Small intestine (tissue), 7 donors: ENCODE measurements at regions not wholly inside any gene's neighbourhood (a gene's known extent, or its start where the extent isn't known, plus 50 kb on each side); places are given as distances from the start of the nearest gene placed in this dataset.

Source experiments
- DNase-seq, 2 donors: peaks; one replicate each; pipeline versions ENCODE4 v3.0.0 to v3.0.0-alpha.2; 2013
- FAIRE-seq: peaks from 2 replicates; lab custom pipeline; 2012; peaks lifted over from hg19 to GRCh38; lab: Jason Lieb, UNC
- H3K27ac ChIP-seq, 3 donors: one replicate each; pipeline ENCODE4 v1.5.1; 2013; ENCODE audit warnings: low read length in 2 of 3, mild to moderate bottlenecking in 2 of 3, control low read depth in 1 of 3, inconsistent platforms in 1 of 3, low read depth in 1 of 3, moderate library complexity in 1 of 3
- H3K27me3 ChIP-seq, 3 donors: one replicate each; pipeline ENCODE4 v1.6.1; 2013; ENCODE audit warnings: low read length in 3 of 3, inconsistent platforms in 1 of 3; ENCODE audit not compliant: control insufficient read depth in 3 of 3, insufficient read depth in 3 of 3
- H3K36me3 ChIP-seq, 3 donors: one replicate each; pipeline ENCODE4 v1.6.1; 2013; ENCODE audit warnings: low read length in 3 of 3, inconsistent platforms in 1 of 3, low read depth in 1 of 3, mild to moderate bottlenecking in 1 of 3, moderate library complexity in 1 of 3; ENCODE audit not compliant: control insufficient read depth in 3 of 3, insufficient read depth in 2 of 3
- H3K4me1 ChIP-seq, 3 donors: one replicate each; pipeline ENCODE4 v1.6.1; 2013; ENCODE audit warnings: low read length in 2 of 3, inconsistent platforms in 1 of 3, low read depth in 1 of 3, mild to moderate bottlenecking in 1 of 3, moderate library complexity in 1 of 3; ENCODE audit not compliant: control insufficient read depth in 3 of 3, insufficient read depth in 2 of 3
- H3K4me3 ChIP-seq, 3 donors: one replicate each; pipeline ENCODE4 v1.5.1; 2013; ENCODE audit warnings: low read length in 3 of 3, control low read depth in 1 of 3, inconsistent platforms in 1 of 3, low read depth in 1 of 3, mild to moderate bottlenecking in 1 of 3, moderate library complexity in 1 of 3
- H3K9me3 ChIP-seq, 2 donors: one replicate each; pipeline ENCODE4 v1.6.1; 2013; ENCODE audit warnings: low read depth in 1 of 2, low read length in 1 of 2; ENCODE audit not compliant: control insufficient read depth in 2 of 2, insufficient read depth in 1 of 2
- WGBS, 3 donors: extraction: QIAGEN DNeasy Blood & Tissue Kit; methylation state at CpG; one replicate each; pipeline ENCODE4 v1.1.7; 2013; 5-methylcytosine and 5-hydroxymethylcytosine counted together
- donor health status: healthy with polysubstance abuse.
- donor health status: control.
- donor health status: control.
- donor health status: Bipolar disorder and iron deficiency.
- donor health status: healthy.

DNA sequence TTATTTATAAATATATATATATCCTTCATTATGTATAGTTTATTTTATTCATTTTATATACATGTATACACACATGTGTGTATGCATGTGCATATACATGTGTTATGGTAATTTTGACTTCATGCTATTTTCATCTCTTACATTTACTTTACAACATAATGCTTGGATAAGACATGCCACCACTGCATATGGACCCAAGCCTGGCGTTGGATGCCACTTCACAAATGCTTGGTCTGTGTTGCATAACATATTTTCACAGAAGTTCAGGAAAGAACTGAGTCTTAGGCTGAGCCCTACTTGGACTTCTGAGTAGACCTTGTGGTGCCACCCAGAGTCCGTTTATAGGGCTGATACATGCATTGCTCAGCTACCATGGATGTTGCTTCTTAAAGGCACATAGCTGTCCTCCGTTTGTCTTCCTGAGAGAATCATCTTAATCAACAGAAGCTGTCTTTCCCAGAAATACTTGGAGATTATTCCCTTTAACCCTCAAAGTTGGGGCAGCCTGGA, 337.8 kb downstream of the BTBD3 start:
- H3K9me3 ChIP-seq = no peaks in the 10 kb centered on the region
- H3K36me3 ChIP-seq = no peaks in the 10 kb centered on the region
- no peak for DNase-seq
- H3K4me3 ChIP-seq = no peak overlapping the region
- no peaks in the 10 kb centered on the region for H3K4me1 ChIP-seq
- H3K27me3 ChIP-seq = no peaks in the 10 kb centered on the region
- 52 to 74% (median 55%) methylated on average over 3 of the region's 3 CpGs for WGBS, 3 donors
- no peak overlapping the region for H3K27ac ChIP-seq
- no peak for FAIRE-seq

DNA sequence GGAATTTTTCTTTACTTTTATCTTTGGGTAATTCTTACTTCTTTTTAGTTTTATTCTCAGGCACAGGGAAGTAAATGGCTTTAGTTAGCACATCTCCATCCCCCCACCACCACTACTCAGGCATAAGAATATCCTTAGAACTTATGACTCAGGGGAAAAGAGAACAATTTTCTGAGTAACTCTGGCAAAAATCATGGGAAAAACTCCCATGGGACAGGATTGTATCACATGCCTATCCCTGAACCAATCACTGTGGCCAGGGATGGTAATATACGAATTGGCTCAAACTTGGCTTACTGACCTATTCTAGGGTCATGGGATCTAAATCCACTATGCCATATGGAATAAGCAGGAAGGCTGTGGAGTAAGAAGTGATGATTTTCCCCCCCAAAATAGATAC, 339.1 kb downstream of the BTBD3 start:
- no peak overlapping the region for H3K27ac ChIP-seq
- H3K4me3 ChIP-seq = no peak overlapping the region
- H3K27me3 ChIP-seq = no peaks in the 10 kb centered on the region
- FAIRE-seq (no peak), DNase-seq (no peak)
- no peaks in the 10 kb centered on the region for H3K4me1 ChIP-seq
- no peaks in the 10 kb centered on the region for H3K9me3 ChIP-seq
- no peaks in the 10 kb centered on the region for H3K36me3 ChIP-seq
- WGBS, 3 donors = 74 to 84% (median 82%) methylated on average over 1 of the region's 1 CpG

DNA sequence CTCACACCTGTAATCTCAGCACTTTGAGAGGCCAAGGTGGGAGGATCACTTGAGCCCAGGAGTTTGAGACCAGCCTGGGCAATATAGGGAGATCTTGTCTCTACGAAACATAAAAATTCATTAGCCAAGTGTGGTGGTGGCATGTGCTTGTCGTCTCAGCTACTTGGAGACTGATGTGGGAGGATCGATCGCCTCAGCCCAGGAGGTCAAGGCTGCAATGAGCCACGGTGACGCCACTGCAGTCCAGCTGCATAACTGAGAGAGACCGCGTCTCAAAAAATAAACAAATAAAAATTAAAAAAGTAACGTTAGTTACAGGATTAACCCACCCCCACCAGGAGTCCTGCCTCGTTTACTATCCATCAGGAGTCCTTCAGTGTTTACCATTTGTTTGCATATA, 345.1 kb downstream of the BTBD3 start:
- no peak for DNase-seq
- Histone ChIP-seq H3K27ac (no peak overlapping the region), H3K4me1 (no peaks in the 10 kb centered on the region), H3K36me3 (no peaks in the 10 kb centered on the region), H3K4me3 (no peak overlapping the region), H3K9me3 (no peaks in the 10 kb centered on the region), H3K27me3 (no peaks in the 10 kb centered on the region)
- 59 to 70% (median 68%) methylated on average over 10 of the region's 10 CpGs for WGBS, 3 donors
- FAIRE-seq = no peak

DNA sequence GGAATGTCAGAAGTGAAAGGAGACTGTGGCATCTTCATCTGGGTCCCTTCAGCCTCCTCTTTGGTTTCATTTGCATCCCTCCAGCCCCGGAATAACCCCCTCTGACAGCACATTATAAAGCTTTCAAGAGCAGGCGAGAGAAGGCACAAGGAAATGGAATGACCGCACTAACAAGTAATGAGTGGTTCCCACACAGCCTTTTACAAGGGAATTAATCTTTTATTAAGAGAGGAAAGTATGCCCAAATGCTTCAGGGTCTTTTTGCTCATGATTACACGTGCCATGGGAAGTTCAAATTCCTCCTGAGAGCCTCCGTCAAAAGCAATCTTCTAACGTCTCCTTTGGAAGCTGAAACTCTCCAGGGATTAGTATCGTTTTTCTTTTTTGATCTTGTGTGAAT, 347.0 kb downstream of the BTBD3 start:
- H3K27me3 ChIP-seq = no peaks in the 10 kb centered on the region
- no peaks in the 10 kb centered on the region for H3K36me3 ChIP-seq
- no peak for FAIRE-seq
- no peaks in the 10 kb centered on the region for H3K9me3 ChIP-seq
- 74 to 78% (median 74%) methylated on average over 7 of the region's 7 CpGs for WGBS, 3 donors
- H3K4me3 ChIP-seq = no peak overlapping the region
- DNase-seq = no peak
- no peaks in the 10 kb centered on the region for H3K4me1 ChIP-seq
- no peak overlapping the region for H3K27ac ChIP-seq

DNA sequence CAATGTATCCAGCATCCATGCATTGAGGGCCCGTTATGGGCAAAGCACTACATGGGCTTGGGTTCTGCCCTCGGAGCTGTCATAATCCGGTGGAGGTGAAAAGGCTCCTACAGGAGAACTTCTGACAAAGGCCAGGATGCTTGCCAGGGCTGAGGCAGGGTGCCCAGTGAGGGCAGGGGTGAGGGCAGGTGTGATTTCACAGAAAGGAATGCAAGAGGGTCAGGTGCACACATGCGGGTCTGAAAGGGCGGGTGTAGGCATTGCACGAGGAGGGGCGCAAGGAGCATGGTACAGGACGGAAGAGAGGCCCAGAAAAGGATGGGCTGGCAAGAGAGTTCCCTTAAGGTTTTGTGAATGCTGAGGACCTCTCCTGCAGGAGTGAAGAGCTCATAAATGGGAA, 348.0 kb downstream of the BTBD3 start:
- DNase-seq (no peak), FAIRE-seq (no peak)
- Histone ChIP-seq H3K4me3 (no peak overlapping the region), H3K9me3 (no peaks in the 10 kb centered on the region), H3K36me3 (no peaks in the 10 kb centered on the region), H3K27ac (no peak overlapping the region), H3K4me1 (no peaks in the 10 kb centered on the region), H3K27me3 (no peaks in the 10 kb centered on the region)
- WGBS, 3 donors = 79 to 89% (median 82%) methylated on average over 8 of the region's 8 CpGs

DNA sequence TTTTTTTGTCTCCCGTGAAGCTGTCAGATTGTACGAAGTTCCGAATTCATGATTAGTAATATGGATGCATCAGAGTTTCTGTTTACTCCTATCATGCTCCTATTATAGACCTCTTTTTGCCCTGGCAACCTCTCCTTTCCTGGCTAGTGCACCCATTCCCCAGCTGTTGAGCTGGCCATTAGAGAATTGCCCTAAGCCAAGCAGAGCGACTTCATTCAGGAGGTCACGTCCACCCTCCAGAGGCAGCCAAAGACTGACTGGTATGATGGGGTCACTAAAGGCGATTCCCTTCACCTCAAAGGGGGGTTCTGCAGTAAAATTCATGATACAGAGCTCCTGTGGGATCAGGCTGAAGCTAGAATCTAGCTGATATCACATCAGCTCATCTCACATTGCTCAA, 351.9 kb downstream of the BTBD3 start:
- Histone ChIP-seq H3K4me3 (no peak overlapping the region), H3K9me3 (no peaks in the 10 kb centered on the region), H3K27me3 (no peaks in the 10 kb centered on the region), H3K36me3 (no peaks in the 10 kb centered on the region), H3K4me1 (no peaks in the 10 kb centered on the region), H3K27ac (no peak overlapping the region)
- FAIRE-seq (no peak), DNase-seq (no peak)
- 83 to 85% (median 85%) methylated on average over 6 of the region's 6 CpGs for WGBS, 3 donors

DNA sequence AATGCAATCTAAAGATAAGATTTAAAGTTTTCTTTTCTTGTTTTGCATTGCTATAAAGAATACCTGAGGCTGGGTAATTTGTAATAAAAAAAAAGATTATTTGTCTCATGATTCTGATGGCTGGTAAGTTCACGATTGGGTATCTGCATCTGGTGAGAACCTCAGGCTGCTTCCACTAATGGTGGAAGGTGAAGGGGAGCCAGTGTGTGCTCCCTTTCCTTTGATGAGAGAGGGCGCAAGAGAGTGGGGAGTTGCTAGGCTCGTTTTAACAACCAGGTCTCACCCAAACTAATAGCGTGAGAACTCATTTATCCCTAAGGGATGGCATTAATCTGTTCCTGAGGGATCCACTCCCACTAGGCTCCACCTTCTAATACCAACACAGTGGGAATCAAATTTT, 353.2 kb downstream of the BTBD3 start:
- DNase-seq (no peak), FAIRE-seq (no peak)
- H3K4me1 ChIP-seq = no peaks in the 10 kb centered on the region
- H3K9me3 ChIP-seq = no peaks in the 10 kb centered on the region
- 72 to 79% (median 78%) methylated on average over 4 of the region's 4 CpGs for WGBS, 3 donors
- H3K4me3 ChIP-seq = no peak overlapping the region
- no peaks in the 10 kb centered on the region for H3K36me3 ChIP-seq
- H3K27me3 ChIP-seq = no peaks in the 10 kb centered on the region
- no peak overlapping the region for H3K27ac ChIP-seq

DNA sequence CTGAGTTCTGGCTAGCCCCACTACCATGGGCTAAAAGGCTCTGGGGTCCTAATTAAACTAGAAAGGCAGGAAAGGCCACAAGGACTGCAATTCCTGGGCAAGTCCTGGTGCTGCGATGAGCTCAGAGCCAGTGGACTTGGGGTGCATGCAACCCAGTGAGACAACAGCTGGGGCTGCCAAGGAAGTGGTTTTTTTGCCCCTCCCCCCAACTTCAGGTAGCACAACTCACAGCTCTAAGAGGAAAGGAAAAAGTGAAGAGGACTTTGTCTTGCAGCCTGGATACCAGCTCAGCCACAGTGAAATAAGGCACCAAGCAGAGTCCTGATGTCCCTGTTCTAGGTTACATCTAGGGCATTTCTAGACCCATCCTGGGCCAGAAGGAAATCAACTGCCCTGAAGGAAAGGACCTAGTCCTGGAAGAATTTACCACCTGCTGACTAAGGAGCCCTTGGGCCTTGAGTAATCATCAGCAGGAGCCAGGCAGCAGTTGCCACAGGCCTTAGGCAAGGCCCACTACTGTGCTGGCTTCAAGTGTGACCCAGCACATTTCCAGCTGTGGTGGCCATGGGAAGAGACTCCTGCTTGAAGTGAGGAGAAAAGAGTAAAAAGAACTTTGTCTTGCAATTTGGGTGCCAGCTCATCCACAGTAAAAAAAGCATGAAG, 358.4 kb downstream of the BTBD3 start:
- H3K27ac ChIP-seq = no peak overlapping the region
- no peaks in the 10 kb centered on the region for H3K4me1 ChIP-seq
- no peaks in the 10 kb centered on the region for H3K9me3 ChIP-seq
- 80 to 100% (median 84%) methylated on average over 1 of the region's 1 CpG for WGBS, 3 donors
- DNase-seq (no peak), FAIRE-seq (no peak)
- H3K4me3 ChIP-seq = no peak overlapping the region
- H3K27me3 ChIP-seq = no peaks in the 10 kb centered on the region
- H3K36me3 ChIP-seq = no peaks in the 10 kb centered on the region

DNA sequence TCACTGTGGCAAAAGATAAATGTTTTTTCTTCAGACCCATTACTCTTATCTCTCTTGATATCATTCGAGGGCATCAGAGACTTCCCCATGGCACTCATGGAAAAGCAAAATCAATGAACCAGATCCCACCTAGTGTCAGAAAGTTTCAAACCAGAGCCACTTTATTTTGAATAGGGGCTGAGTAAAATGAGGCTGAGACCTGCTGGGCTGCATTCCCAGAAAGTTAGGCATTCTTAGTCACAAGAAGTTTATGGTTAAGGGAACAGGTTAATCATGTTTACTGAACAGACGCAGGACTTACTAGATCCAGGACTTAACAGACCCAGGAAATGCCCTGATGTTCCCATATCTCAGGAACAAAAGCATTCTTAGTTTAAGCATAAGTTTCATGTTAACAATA, 369.9 kb downstream of the BTBD3 start:
- H3K27ac ChIP-seq = no peak overlapping the region
- no peaks in the 10 kb centered on the region for H3K36me3 ChIP-seq

More for the DNA sequence above, 369.9 kb downstream of the BTBD3 start:
- Histone ChIP-seq H3K4me1 (no peaks in the 10 kb centered on the region), H3K4me3 (no peak overlapping the region), H3K27me3 (no peaks in the 10 kb centered on the region), H3K9me3 (peaks cover 0 to 6% of the 10 kb centered on the region in 2 donors)
- DNase-seq (no peak), FAIRE-seq (no peak)
- 21 to 55% (median 36%) methylated on average over 2 of the region's 2 CpGs for WGBS, 3 donors
